Thyroid gland (tissue), 4 donors: ENCODE measurements at regions not wholly inside any gene's neighbourhood (a gene's known extent, or its start where the extent isn't known, plus 50 kb on each side); places are given as distances from the start of the nearest gene placed in this dataset.

Source experiments
- CTCF ChIP-seq, 6 experiments: fragments of 200-600 bp in 3 of 6; fragments of 450-650 bp in 3 of 6; sonication (generic) in 3 of 6; IDR thresholded peaks; one replicate each; pipeline ENCODE4 v1.5.1; 2016 to 2019; ENCODE audit warnings: antibody characterized with exemption in 6 of 6, mild to moderate bottlenecking in 2 of 6, inconsistent platforms in 1 of 6, moderate library complexity in 1 of 6
- POLR2A ChIP-seq, 2 donors: fragments of 450-650 bp; IDR thresholded peaks; one replicate each; pipeline ENCODE4 v1.6.1; 2017; ENCODE audit warnings: antibody characterized with exemption in 2 of 2, mild to moderate bottlenecking in 2 of 2, moderate library complexity in 1 of 2

GRCh38 chr4:41360921-41361793 lies 104.4 kb downstream of the UCHL1 start:
- TF ChIP-seq POLR2A (IDR thresholded peaks at IDR 0.05) = no peak
- TF ChIP-seq CTCF (IDR thresholded peaks at IDR 0.05) = no peak
